Ramos (cell line): ENCODE measurements at regions not wholly inside any gene's neighbourhood (a gene's known extent, or its start where the extent isn't known, plus 50 kb on each side); places are given as distances from the start of the nearest gene placed in this dataset.
"Not testable (repeated sequence)": the region's sequence is repeated elsewhere in the genome, so short reads cannot be mapped to it uniquely, and the experiment has no call there.

Experiments
- in situ Hi-C: fragments of 300-500 bp; cut with MboI; formaldehyde crosslinking; loops from one replicate; pipeline ENCODE4 v1.14.3; 2022; ENCODE audit warnings: low sequenced_read_pairs; ENCODE audit not compliant: unreplicated experiment

- in situ Hi-C loops = no loop called here
Observed at GRCh38 chr3:63090656-63091055, 187.5 kb upstream of the SYNPR start.

- in situ Hi-C loops = no loop called here
Observed at GRCh38 chr3:63092515-63092914, 185.6 kb upstream of the SYNPR start.

GRCh38 chr3:63094642-63095408 lies 183.3 kb upstream of the SYNPR start:
- in situ Hi-C loops = no loop called here

- in situ Hi-C loops = no loop called here
Observed at GRCh38 chr3:63096248-63097058, 181.7 kb upstream of the SYNPR start.

- in situ Hi-C loops = no loop called here
Observed at GRCh38 chr3:63097396-63097795, 180.7 kb upstream of the SYNPR start.

- in situ Hi-C loops = no loop called here
Observed at GRCh38 chr3:63116922-63117321, 161.2 kb upstream of the SYNPR start.

- in situ Hi-C loops = no loop called here
Observed at GRCh38 chr3:63124090-63124489, 154.0 kb upstream of the SYNPR start.

- in situ Hi-C loops = no loop called here
Observed at GRCh38 chr3:63126530-63126929, 151.6 kb upstream of the SYNPR start.

GRCh38 chr3:63128380-63128779 lies 149.7 kb upstream of the SYNPR start:
- in situ Hi-C loops = no loop called here

GRCh38 chr3:63130625-63131024 lies 147.5 kb upstream of the SYNPR start:
- in situ Hi-C loops = no loop called here

GRCh38 chr3:63132461-63133250 lies 145.5 kb upstream of the SYNPR start:
- in situ Hi-C loops = no loop called here

- in situ Hi-C loops = no loop called here
Observed at GRCh38 chr3:63135367-63135766, 142.7 kb upstream of the SYNPR start.

- in situ Hi-C loops = not testable (repeated sequence)
Observed at GRCh38 chr3:63136249-63136648, 141.9 kb upstream of the SYNPR start.

GRCh38 chr3:63142681-63143080 lies 135.4 kb upstream of the SYNPR start:
- in situ Hi-C loops = no loop called here

GRCh38 chr3:63146154-63146553 lies 132.0 kb upstream of the SYNPR start:
- in situ Hi-C loops = no loop called here

GRCh38 chr3:63150880-63151279 lies 127.2 kb upstream of the SYNPR start:
- in situ Hi-C loops = no loop called here

- in situ Hi-C loops = no loop called here
Observed at GRCh38 chr3:63151897-63152296, 126.2 kb upstream of the SYNPR start.

GRCh38 chr3:63159764-63160163 lies 118.3 kb upstream of the SYNPR start:
- in situ Hi-C loops = no loop called here

GRCh38 chr3:63167113-63167512 lies 111.0 kb upstream of the SYNPR start:
- in situ Hi-C loops = no loop called here

GRCh38 chr3:63168179-63168578 lies 109.9 kb upstream of the SYNPR start:
- in situ Hi-C loops = no loop called here
